Lower leg skin (tissue), 3 donors: ENCODE measurements at regions not wholly inside any gene's neighbourhood (a gene's known extent, or its start where the extent isn't known, plus 50 kb on each side); places are given as distances from the start of the nearest gene placed in this dataset.
"Not testable (repeated sequence)": the region's sequence is repeated elsewhere in the genome, so short reads cannot be mapped to it uniquely, and the experiment has no call there.

Experiments used
- CTCF ChIP-seq, 3 donors: fragments of 450-650 bp; IDR thresholded peaks; one replicate each; pipeline ENCODE4 v1.5.1; 2016; ENCODE audit warnings: antibody characterized with exemption in 3 of 3, mild to moderate bottlenecking in 3 of 3, moderate library complexity in 2 of 3
- POLR2A ChIP-seq, 2 donors: fragments of 450-650 bp; IDR thresholded peaks; one replicate each; pipeline ENCODE4 v1.6.1; 2016 to 2017; ENCODE audit warnings: antibody characterized with exemption in 2 of 2, mild to moderate bottlenecking in 1 of 2, moderate library complexity in 1 of 2

GRCh38 chr7:32748337-32748736 lies 143.2 kb downstream of the KBTBD2 start:
- not testable (repeated sequence) for TF ChIP-seq CTCF, POLR2A (IDR thresholded peaks at IDR 0.05)
